ENCODE measurements at regions not wholly inside any gene's neighbourhood (a gene's known extent, or its start where the extent isn't known, plus 50 kb on each side); places are given as distances from the start of the nearest gene placed in this dataset.

GRCh38 chr5:2272755-2273154 is 390.0 kb upstream of the IRX4 start:
- no peak overlapping the region for H3K4me3 ChIP-seq (ENCODE audit: low read depth, low read length)
- TF ChIP-seq CTCF (IDR thresholded peaks at IDR 0.05; ENCODE audit: insufficient read depth, low read length, missing control alignments) = no peak
- CTCF ChIA-PET = no interaction called here
- POLR2A ChIA-PET = no interaction called here
- no peak for DNase-seq (ENCODE audit: low read depth, low spot score)

- DNase-seq (ENCODE audit: low read depth, low spot score) = no peak
- ChIA-PET POLR2A (no interaction called here), CTCF (no interaction called here)
- no peak for TF ChIP-seq CTCF (IDR thresholded peaks at IDR 0.05; ENCODE audit: insufficient read depth, low read length, missing control alignments)
- no peak overlapping the region for H3K4me3 ChIP-seq (ENCODE audit: low read depth, low read length)
These were observed 389.3 kb upstream of the IRX4 start for GRCh38 chr5:2272039-2272438.

GRCh38 chr5:2271316-2271715 is 388.6 kb upstream of the IRX4 start:
- ChIA-PET POLR2A (no interaction called here), CTCF (no interaction called here)
- H3K4me3 ChIP-seq (ENCODE audit: low read depth, low read length) = no peak overlapping the region
- no peak for DNase-seq (ENCODE audit: low read depth, low spot score)
- no peak for TF ChIP-seq CTCF (IDR thresholded peaks at IDR 0.05; ENCODE audit: insufficient read depth, low read length, missing control alignments)

- CTCF ChIA-PET = no interaction called here
- DNase-seq (ENCODE audit: low read depth, low spot score) = no peak
- no peak for TF ChIP-seq CTCF (IDR thresholded peaks at IDR 0.05; ENCODE audit: insufficient read depth, low read length, missing control alignments)
- POLR2A ChIA-PET = no interaction called here
- H3K4me3 ChIP-seq (ENCODE audit: low read depth, low read length) = no peak overlapping the region
These were observed 387.7 kb upstream of the IRX4 start for GRCh38 chr5:2270467-2270866.

- CTCF ChIA-PET = no interaction called here
- no peak for TF ChIP-seq CTCF (IDR thresholded peaks at IDR 0.05; ENCODE audit: insufficient read depth, low read length, missing control alignments)
- POLR2A ChIA-PET = no interaction called here
- no peak for DNase-seq (ENCODE audit: low read depth, low spot score)
- H3K4me3 ChIP-seq (ENCODE audit: low read depth, low read length) = no peak overlapping the region
These were observed 386.9 kb upstream of the IRX4 start for GRCh38 chr5:2269656-2270055.

GRCh38 chr5:2267991-2268390 is 385.3 kb upstream of the IRX4 start:
- POLR2A ChIA-PET = no interaction called here
- no peak for TF ChIP-seq CTCF (IDR thresholded peaks at IDR 0.05; ENCODE audit: insufficient read depth, low read length, missing control alignments)
- no peak for DNase-seq (ENCODE audit: low read depth, low spot score)
- no peak overlapping the region for H3K4me3 ChIP-seq (ENCODE audit: low read depth, low read length)
- CTCF ChIA-PET = no interaction called here
